ENCODE measurements at regions not wholly inside any gene's neighbourhood (a gene's known extent, or its start where the extent isn't known, plus 50 kb on each side); places are given as distances from the start of the nearest gene placed in this dataset.
A peak's percentile ranks its signal among the peaks of the same experiment; 100 is the strongest.

DNA sequence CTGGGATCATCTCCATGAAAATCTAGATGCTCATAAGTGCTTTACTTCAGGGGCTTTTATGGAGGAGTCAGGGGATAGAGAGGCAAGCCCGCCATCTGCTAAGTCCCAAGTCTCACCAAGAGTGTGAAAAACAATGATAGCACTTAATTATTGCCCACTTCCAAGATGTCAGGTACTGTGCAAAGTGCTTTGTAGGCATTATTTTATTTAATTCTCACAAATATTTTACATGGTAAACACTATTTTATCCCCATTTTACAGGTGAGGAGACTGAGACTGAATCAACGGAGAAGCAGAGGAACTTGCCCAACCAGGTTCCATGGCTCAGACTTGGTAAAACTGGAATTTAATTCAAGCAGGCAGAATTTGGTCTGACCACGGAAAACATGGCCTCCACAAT, 147.5 kb downstream of the ACKR3 start:
- peaks cover 12% of the 10 kb centered on the region; the same call in 1 of the 2 replicates for H3K27me3 ChIP-seq (ENCODE audit: insufficient read depth, low read depth)
- intact Hi-C loops (cut with micrococcal nuclease; ENCODE audit: unreplicated experiment), result loop anchor here (2.0 kb wide), 1 partner anchor 54 kb away; no protein-coding TSS in a partner anchor
- H3K9me3 ChIP-seq (ENCODE audit: insufficient read depth, low read depth), result no peaks in the 10 kb centered on the region
- H3K4me2 ChIP-seq, result peak overlapping the region; percentile 21; the same call in 1 of the 2 replicates
- ChIA-PET POLR2A (ENCODE audit: unreplicated experiment) (no interaction called here), CTCF (no interaction called here)
- DNase-seq, result no peak
- no peaks in the 10 kb centered on the region for H3K79me2 ChIP-seq (ENCODE audit: low read depth)
- H3K4me1 ChIP-seq (replicated peaks; ENCODE audit: insufficient read depth), result peaks cover 39% of the 10 kb centered on the region
- TF ChIP-seq EZH2 (IDR thresholded peaks at IDR 0.05; ENCODE audit: low read depth) (no peak), CTCF (conservative IDR thresholded peaks at IDR 0.05) (no peak)
- H2AFZ ChIP-seq, result no peak overlapping the region
- BruUV-seq (replicated peaks), result no TSS peak
- H4K20me1 ChIP-seq (ENCODE audit: insufficient read depth), result no peaks in the 10 kb centered on the region
- H3K27ac ChIP-seq, result no peak overlapping the region
- H3K36me3 ChIP-seq (ENCODE audit: low read depth), result no peaks in the 10 kb centered on the region
- H3F3A ChIP-seq (ENCODE audit: insufficient read depth, low read depth), result peaks cover 1% of the 10 kb centered on the region; the same call in 1 of the 2 replicates
- no peaks in the 10 kb centered on the region for H3K9me2 ChIP-seq (ENCODE audit: insufficient read depth)
- H3K4me3 ChIP-seq, result no peak overlapping the region

DNA sequence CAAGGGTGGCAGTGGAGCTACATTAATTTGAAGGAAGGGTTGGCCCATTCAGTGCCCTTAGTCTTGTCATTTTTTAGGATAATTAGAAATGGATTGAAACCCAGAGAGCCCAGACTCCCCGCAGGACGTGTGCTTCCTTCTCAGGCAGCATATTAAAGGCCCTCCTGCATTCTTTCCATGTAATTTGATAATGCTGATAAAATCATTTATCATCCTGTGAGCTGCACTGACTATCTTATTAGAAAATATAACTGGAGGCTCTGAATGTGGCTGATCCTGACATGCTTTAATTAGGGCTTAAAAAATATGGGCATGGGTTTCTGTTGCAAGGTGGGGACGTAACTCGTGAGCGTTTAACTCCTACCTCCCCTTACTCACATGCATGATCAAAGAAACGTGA, 148.1 kb downstream of the ACKR3 start:
- peaks cover 33% of the 10 kb centered on the region for H3K4me1 ChIP-seq (replicated peaks; ENCODE audit: insufficient read depth)
- H3K27me3 ChIP-seq (ENCODE audit: insufficient read depth, low read depth), result peaks cover 12% of the 10 kb centered on the region; the same call in 1 of the 2 replicates
- no peak overlapping the region for H3K27ac ChIP-seq
- H3K9me2 ChIP-seq (ENCODE audit: insufficient read depth), result no peaks in the 10 kb centered on the region
- H2AFZ ChIP-seq, result no peak overlapping the region
- no peak for TF ChIP-seq CTCF (conservative IDR thresholded peaks at IDR 0.05)
- TF ChIP-seq EZH2 (IDR thresholded peaks at IDR 0.05; ENCODE audit: low read depth), result no peak
- H3F3A ChIP-seq (ENCODE audit: insufficient read depth, low read depth), result no peaks in the 10 kb centered on the region
- no TSS peak for BruUV-seq (replicated peaks)
- H4K20me1 ChIP-seq (ENCODE audit: insufficient read depth), result no peaks in the 10 kb centered on the region
- no peak overlapping the region for H3K4me3 ChIP-seq
- peak overlapping the region; percentile 21 for H3K4me2 ChIP-seq
- no peaks in the 10 kb centered on the region for H3K79me2 ChIP-seq (ENCODE audit: low read depth)
- no peaks in the 10 kb centered on the region for H3K9me3 ChIP-seq (ENCODE audit: insufficient read depth, low read depth)
- peak; percentile 14 to 57 for DNase-seq
- H3K36me3 ChIP-seq (ENCODE audit: low read depth), result no peaks in the 10 kb centered on the region
- POLR2A ChIA-PET (ENCODE audit: unreplicated experiment), result interaction anchor here (0.6 kb wide), 1 partner anchor 12 kb away, joined by 9 read pairs; no protein-coding TSS in a partner anchor
- CTCF ChIA-PET, result no interaction called here
- intact Hi-C loops (cut with micrococcal nuclease; ENCODE audit: unreplicated experiment), result loop anchor here (2.0 kb wide), 2 partner anchors 31 to 53 kb away; no protein-coding TSS in a partner anchor

DNA sequence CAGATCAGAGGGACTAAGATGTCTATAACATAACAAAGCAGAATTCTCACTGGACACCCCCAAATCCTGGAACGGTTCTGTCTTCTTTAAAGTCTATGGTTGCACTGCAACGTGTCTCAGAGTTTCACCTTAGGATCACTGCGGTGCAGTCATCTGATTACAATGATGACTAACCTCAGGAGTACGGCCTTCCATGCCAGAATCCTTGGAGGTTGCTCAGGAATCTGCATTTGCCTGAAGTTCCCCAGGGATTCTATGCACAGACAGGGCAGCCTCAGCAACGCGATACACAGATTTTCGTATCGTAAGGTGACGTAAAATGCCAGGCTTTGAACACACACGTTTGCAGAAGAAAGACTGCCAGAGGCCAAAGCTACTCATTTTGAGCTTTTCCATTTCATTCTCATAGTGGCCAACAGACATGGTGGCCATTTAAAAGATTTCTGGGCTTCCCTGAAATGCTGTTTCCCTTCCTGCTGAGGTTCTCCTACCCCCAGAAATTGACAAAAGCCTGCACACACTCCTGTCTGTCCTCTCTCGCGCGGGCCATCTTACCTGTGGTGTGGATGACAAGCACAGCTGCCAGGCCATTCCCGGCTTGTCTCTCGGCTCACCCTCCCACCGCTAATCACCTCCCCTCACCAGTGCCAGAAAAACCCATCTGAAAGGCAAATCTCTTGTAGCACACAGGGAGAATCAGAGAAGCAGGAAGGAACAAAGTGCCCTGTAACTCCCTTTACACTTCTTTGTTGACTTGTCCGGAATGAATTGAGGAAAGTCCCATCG, 148.8 kb downstream of the ACKR3 start:
- peak overlapping the region; percentile 21 for H3K4me2 ChIP-seq
- H4K20me1 ChIP-seq (ENCODE audit: insufficient read depth), result no peaks in the 10 kb centered on the region
- peak in 1 of 2 experiments; percentile 20 for DNase-seq
- no peaks in the 10 kb centered on the region for H3K36me3 ChIP-seq (ENCODE audit: low read depth)
- intact Hi-C loops (cut with micrococcal nuclease; ENCODE audit: unreplicated experiment), result loop anchor here (2.0 kb wide), 1 partner anchor 30 kb away; no protein-coding TSS in a partner anchor
- H3K79me2 ChIP-seq (ENCODE audit: low read depth), result no peaks in the 10 kb centered on the region
- H3K27ac ChIP-seq, result no peak overlapping the region
- no peak overlapping the region for H3K4me3 ChIP-seq
- H3K27me3 ChIP-seq (ENCODE audit: insufficient read depth, low read depth), result peaks cover 12% of the 10 kb centered on the region; the same call in 1 of the 2 replicates
- POLR2A ChIA-PET (ENCODE audit: unreplicated experiment), result interaction anchor here (0.6 to 0.7 kb wide), 2 partner anchors 11 to 52 kb away, joined by 3 to 9 read pairs; no protein-coding TSS in a partner anchor
- H2AFZ ChIP-seq, result no peak overlapping the region
- BruUV-seq (replicated peaks), result no TSS peak
- no peaks in the 10 kb centered on the region for H3F3A ChIP-seq (ENCODE audit: insufficient read depth, low read depth)
- CTCF ChIA-PET, result no interaction called here
- no peaks in the 10 kb centered on the region for H3K9me2 ChIP-seq (ENCODE audit: insufficient read depth)
- no peak for TF ChIP-seq CTCF (conservative IDR thresholded peaks at IDR 0.05)
- no peak for TF ChIP-seq EZH2 (IDR thresholded peaks at IDR 0.05; ENCODE audit: low read depth)
- no peaks in the 10 kb centered on the region for H3K9me3 ChIP-seq (ENCODE audit: insufficient read depth, low read depth)
- H3K4me1 ChIP-seq (replicated peaks; ENCODE audit: insufficient read depth), result peaks cover 26% of the 10 kb centered on the region
